Esophagus (tissue), 2 donors: ENCODE measurements at regions not wholly inside any gene's neighbourhood (a gene's known extent, or its start where the extent isn't known, plus 50 kb on each side); places are given as distances from the start of the nearest gene placed in this dataset.

Experiments
- H3K27ac ChIP-seq, 2 donors: one replicate each; pipeline ENCODE4 v1.5.1; 2013; ENCODE audit warnings: low read depth in 2 of 2, mild to moderate bottlenecking in 2 of 2, inconsistent platforms in 1 of 2, low read length in 1 of 2, moderate library complexity in 1 of 2
- H3K27me3 ChIP-seq, 2 donors: one replicate each; pipeline ENCODE4 v1.6.1; 2013; ENCODE audit warnings: low read length in 2 of 2, control low read depth in 1 of 2, mild to moderate bottlenecking in 1 of 2; ENCODE audit not compliant: insufficient read depth in 2 of 2, control insufficient read depth in 1 of 2
- H3K36me3 ChIP-seq, 2 donors: one replicate each; pipeline ENCODE4 v1.6.1; 2013; ENCODE audit warnings: low read length in 1 of 2; ENCODE audit not compliant: control insufficient read depth in 2 of 2, insufficient read depth in 2 of 2
- H3K4me1 ChIP-seq, 2 donors: one replicate each; pipeline ENCODE4 v1.6.1; 2013; ENCODE audit warnings: low read length in 1 of 2; ENCODE audit not compliant: control insufficient read depth in 2 of 2, insufficient read depth in 2 of 2
- H3K4me3 ChIP-seq, 2 donors: one replicate each; pipeline ENCODE4 v1.5.1; 2013; ENCODE audit warnings: low read length in 2 of 2, mild to moderate bottlenecking in 2 of 2, low read depth in 1 of 2, moderate library complexity in 1 of 2
- H3K9me3 ChIP-seq, 2 donors: one replicate each; pipeline ENCODE4 v1.6.1; 2013; ENCODE audit warnings: mild to moderate bottlenecking in 2 of 2, low read depth in 1 of 2, low read length in 1 of 2, moderate library complexity in 1 of 2; ENCODE audit not compliant: control insufficient read depth in 2 of 2, insufficient read depth in 1 of 2
- WGBS, 2 donors: extraction: QIAGEN DNeasy Blood & Tissue Kit; methylation state at CpG; one replicate each; pipeline ENCODE4 v1.1.7; 2013; 5-methylcytosine and 5-hydroxymethylcytosine counted together
- donor health status: healthy with polysubstance abuse.
- donor health status: Bipolar disorder and iron deficiency.

GRCh38 chr2:200039724-200040650 lies 84.6 kb downstream of the MAIP1 start:
- no peaks in the 10 kb centered on the region for H3K4me1 ChIP-seq
- no peak overlapping the region for H3K4me3 ChIP-seq
- H3K27ac ChIP-seq, result no peak overlapping the region
- no peaks in the 10 kb centered on the region for H3K36me3 ChIP-seq
- H3K9me3 ChIP-seq, result no peaks in the 10 kb centered on the region
- H3K27me3 ChIP-seq, result peaks cover 0 to 3% of the 10 kb centered on the region in 2 donors
- 56 to 59% methylated on average over 7 of the region's 7 CpGs for WGBS, 2 donors

DNA sequence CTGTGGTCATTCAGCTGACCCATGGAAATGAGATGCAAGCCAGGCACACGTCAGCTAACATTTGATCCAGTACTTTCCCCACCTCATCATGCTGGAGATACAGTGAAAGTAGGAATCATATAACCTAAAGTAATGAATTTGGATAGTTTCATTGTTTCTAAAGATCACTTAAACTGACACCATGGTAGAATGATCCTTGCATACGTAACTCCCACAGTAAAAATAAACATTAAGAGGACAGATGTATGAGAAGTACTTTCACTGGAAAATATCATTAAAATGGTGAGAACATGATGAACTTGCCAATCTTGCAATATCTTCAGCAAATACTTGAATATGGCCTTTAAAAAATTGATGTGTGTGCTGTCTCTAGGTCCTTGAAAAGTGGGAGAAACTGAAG lies 85.4 kb downstream of the MAIP1 start:
- Histone ChIP-seq H3K36me3 (no peaks in the 10 kb centered on the region), H3K9me3 (peaks cover 2 to 3% of the 10 kb centered on the region in 2 donors), H3K4me1 (no peaks in the 10 kb centered on the region), H3K4me3 (no peak overlapping the region), H3K27me3 (peaks cover 0 to 3% of the 10 kb centered on the region in 2 donors), H3K27ac (no peak overlapping the region)
- WGBS, 2 donors, result 85 to 86% methylated on average over 2 of the region's 2 CpGs

DNA sequence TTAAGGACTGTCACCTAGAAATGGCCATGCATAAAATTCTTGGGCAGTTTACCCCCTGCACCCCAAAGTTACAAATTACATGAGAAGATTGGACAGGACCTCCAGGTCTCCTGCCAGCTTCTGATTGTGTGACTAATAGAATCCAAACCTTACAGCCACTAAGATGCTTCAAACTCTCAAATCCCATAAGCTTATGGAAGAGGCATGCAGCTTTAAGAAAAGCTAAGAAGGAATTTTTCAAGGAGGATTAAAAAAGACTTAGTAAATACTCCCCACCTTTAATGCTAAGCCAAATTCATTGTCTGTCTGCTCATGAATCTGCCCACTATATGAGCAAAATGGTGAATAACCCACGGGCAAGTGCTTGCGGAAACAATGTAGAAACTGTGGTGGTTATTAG lies 86.3 kb downstream of the MAIP1 start:
- Histone ChIP-seq H3K9me3 (peaks cover 2 to 4% of the 10 kb centered on the region in 2 donors), H3K36me3 (no peaks in the 10 kb centered on the region), H3K27me3 (peaks cover 0 to 3% of the 10 kb centered on the region in 2 donors), H3K4me3 (no peak overlapping the region), H3K27ac (no peak overlapping the region), H3K4me1 (no peaks in the 10 kb centered on the region)
- WGBS, 2 donors, result 50 to 65% methylated on average over 2 of the region's 2 CpGs

DNA sequence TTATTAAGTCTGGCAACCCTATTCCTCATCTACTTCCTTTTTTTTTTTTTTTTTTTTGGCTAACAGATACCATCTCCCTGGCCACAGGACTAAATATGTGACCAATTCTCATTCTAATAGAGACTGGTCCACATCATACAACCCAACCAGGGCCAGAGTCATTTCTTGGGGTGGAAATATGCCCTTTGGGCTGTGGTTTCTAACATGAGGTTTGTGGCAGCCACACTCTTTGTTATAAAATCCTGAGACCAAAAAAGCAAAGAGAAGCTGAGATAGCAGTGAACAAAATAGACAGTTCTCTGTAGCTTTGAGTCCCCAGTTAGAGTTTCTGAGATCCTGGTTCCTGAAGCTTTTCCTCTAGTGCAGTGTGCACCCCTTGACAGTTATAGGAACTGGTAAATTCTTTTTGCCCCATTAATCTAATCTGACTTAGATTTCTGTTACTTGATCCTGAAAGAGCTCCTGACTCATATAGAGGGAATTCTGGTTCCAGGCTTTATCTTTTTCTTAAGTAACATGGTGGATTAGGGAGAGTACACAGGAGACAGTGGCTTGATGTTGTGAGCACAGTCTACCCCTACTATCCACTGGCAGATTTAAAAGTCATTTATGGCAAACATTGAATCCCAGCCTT lies 86.8 kb downstream of the MAIP1 start:
- no peaks in the 10 kb centered on the region for H3K4me1 ChIP-seq
- H3K4me3 ChIP-seq, result no peak overlapping the region
- peaks cover 2 to 4% of the 10 kb centered on the region in 2 donors for H3K9me3 ChIP-seq
- H3K36me3 ChIP-seq, result no peaks in the 10 kb centered on the region
- peaks cover 0 to 3% of the 10 kb centered on the region in 2 donors for H3K27me3 ChIP-seq
- H3K27ac ChIP-seq, result no peak overlapping the region

DNA sequence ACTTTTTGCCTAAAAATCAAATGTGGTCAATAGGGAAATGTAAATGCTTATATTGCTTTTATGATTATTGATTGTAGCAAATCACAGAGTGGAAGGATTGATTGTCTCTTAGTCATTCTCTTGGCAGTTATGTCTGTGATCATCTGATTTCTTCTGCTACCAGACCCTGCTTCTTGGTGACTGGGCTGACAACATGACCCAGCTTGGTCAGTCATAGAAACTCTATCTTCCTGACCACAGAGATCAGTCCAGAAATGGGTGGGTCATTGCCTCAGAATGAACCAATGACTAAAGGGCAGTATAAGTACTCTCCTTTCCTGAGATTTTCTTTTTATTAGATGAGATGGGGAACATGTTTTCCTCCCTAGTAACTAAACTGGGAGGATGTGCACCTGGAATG lies 87.6 kb downstream of the MAIP1 start:
- Histone ChIP-seq H3K27me3 (peaks cover 0 to 3% of the 10 kb centered on the region in 2 donors), H3K36me3 (no peaks in the 10 kb centered on the region), H3K9me3 (peaks cover 2 to 4% of the 10 kb centered on the region in 2 donors), H3K27ac (no peak overlapping the region), H3K4me3 (no peak overlapping the region), H3K4me1 (no peaks in the 10 kb centered on the region)

- no peaks in the 10 kb centered on the region for H3K36me3 ChIP-seq
- peaks cover 2 to 4% of the 10 kb centered on the region in 2 donors for H3K9me3 ChIP-seq
- no peaks in the 10 kb centered on the region for H3K4me1 ChIP-seq
- H3K4me3 ChIP-seq, result no peak overlapping the region
- H3K27ac ChIP-seq, result no peak overlapping the region
- H3K27me3 ChIP-seq, result peaks cover 0 to 3% of the 10 kb centered on the region in 2 donors
- WGBS, 2 donors, result 92 to 98% methylated on average over 2 of the region's 2 CpGs
Observed at GRCh38 chr2:200044453-200044852, 89.1 kb downstream of the MAIP1 start.

- Histone ChIP-seq H3K4me3 (no peak overlapping the region), H3K9me3 (peaks cover 2 to 4% of the 10 kb centered on the region in 2 donors), H3K27me3 (no peaks in the 10 kb centered on the region), H3K36me3 (no peaks in the 10 kb centered on the region), H3K27ac (no peak overlapping the region), H3K4me1 (no peaks in the 10 kb centered on the region)
- 88 to 90% methylated on average over 5 of the region's 5 CpGs for WGBS, 2 donors
Observed at GRCh38 chr2:200048421-200048820, 93.0 kb downstream of the MAIP1 start.

- Histone ChIP-seq H3K36me3 (no peaks in the 10 kb centered on the region), H3K27me3 (no peaks in the 10 kb centered on the region), H3K9me3 (peaks cover 2 to 4% of the 10 kb centered on the region in 2 donors), H3K4me3 (no peak overlapping the region), H3K4me1 (no peaks in the 10 kb centered on the region), H3K27ac (no peak overlapping the region)
- WGBS, 2 donors, result 82 to 87% methylated on average over 3 of the region's 3 CpGs
Observed at GRCh38 chr2:200049086-200049485, 93.7 kb downstream of the MAIP1 start.

DNA sequence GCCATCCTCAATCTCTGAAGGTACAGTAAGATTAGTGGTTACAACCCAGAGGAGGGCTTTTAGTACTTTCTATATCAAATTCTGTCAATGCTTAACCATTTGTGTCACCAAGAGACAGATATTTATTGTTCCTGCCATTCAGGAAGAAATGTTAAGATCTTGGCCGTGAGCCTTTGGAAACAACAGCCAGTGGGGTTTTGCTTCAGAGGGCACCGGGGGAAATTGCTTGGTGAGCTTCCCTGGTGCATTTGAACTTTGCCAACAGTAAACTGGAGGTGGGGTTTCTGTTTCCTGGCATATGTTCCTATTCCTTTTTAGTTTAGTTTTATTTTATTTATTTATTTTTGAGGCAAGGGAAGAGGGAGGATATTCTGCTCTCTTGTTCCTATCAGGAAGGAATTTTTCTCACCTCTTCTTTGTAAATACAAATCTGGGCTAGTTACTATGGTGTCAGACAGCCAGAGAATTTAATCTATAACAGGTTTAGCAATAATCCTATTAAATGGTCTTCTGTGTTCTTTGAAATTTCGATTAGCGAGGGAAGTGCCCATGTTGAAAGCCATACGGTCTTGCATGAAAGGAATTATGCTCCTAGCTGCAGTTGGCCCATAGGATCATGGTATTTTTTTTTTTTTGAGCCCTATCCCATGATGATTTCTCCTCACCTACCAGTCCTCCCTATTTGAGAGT lies 95.7 kb downstream of the MAIP1 start:
- peaks cover 2 to 3% of the 10 kb centered on the region in 2 donors for H3K9me3 ChIP-seq
- no peaks in the 10 kb centered on the region for H3K4me1 ChIP-seq
- 61 to 63% methylated on average over 5 of the region's 5 CpGs for WGBS, 2 donors
- H3K36me3 ChIP-seq, result no peaks in the 10 kb centered on the region
- no peaks in the 10 kb centered on the region for H3K27me3 ChIP-seq
- no peak overlapping the region for H3K4me3 ChIP-seq
- no peak overlapping the region for H3K27ac ChIP-seq
